Esophagus mucosa (tissue), 1 donor: ENCODE measurements at regions not wholly inside any gene's neighbourhood (a gene's known extent, or its start where the extent isn't known, plus 50 kb on each side); places are given as distances from the start of the nearest gene placed in this dataset.

Experiments
- ATAC-seq: fragments of 200-7000 bp; cut with Tn5 transposase; one replicate; pipeline ENCODE4 v1.9.1; 2020
- donor health status: DM: yes; HTN: yes; CAD: no.

DNA sequence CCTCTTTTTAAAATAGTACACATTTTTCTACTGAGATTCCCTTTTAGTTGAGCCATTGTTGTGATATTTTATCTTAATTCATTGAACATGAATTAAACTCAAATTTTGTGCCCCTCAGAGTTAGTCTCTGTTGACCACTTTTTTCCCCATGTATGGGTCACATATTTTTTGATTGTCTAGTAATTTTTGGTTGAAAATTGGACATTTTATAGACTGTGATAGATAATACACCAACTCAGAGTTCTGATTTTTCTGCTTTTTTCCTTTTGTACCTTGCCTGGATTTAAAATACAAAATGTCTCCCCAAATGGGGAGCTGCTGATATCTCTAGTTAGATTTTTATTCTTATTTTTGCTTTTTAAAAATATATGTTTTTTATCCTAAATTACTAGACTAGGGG, 291.8 kb upstream of the CITED2 start:
- no peak for ATAC-seq

DNA sequence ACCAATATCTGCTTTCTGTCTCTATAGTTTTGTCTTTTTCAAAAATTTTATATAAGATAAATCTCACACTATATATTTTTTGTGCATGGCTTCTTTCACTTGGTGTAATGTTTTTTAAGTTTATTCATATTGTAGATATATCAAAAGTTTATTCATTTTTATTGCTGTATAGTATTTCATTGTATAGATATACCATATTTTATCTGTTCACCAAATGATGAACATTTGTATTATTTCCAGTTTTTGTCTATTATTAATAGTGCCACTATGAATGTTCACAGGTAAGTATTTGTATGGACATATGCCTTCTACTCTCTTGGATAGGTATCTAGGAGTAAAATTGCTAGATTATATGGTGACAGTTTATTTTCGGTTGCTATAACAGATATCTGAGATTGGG, 289.5 kb upstream of the CITED2 start:
- no peak for ATAC-seq

DNA sequence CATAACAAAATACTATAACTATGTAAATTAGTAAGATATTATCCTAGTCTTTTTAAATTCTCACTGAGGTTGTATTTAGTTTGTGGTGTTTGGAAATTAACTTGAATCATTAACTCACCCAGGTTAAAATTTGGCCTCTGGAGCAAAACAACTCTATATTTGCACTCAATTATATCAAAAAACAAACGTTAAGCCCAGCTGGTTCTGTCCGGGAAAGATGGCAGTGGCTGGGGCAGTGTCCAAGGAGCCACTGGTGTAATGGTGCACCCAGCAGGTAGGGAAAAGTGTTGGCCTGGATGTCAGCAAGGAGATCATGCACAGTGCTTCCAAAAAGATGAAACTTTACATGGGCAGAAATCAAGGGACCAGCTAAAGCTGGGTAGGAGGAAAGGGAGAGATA, 285.3 kb upstream of the CITED2 start:
- ATAC-seq: no peak

DNA sequence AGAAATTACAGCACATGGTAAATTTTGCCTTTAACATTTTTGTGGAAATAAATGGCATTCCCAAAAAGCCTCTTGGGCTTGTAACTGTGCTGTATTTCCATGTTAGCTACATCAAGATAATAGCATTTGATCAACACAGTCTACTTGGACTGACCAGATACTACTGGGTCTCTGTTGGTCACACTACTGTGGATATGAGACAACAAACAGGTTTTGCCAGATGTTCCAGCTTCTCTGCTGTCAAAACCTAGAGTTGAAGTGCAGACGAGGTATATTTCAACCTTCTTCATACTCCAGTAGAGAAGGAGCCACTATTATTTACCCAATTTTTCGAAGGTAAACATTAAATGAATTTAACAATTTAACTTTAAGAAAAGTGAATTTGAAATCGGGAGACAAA, 284.7 kb upstream of the CITED2 start:
- peak; percentile 61 for ATAC-seq

DNA sequence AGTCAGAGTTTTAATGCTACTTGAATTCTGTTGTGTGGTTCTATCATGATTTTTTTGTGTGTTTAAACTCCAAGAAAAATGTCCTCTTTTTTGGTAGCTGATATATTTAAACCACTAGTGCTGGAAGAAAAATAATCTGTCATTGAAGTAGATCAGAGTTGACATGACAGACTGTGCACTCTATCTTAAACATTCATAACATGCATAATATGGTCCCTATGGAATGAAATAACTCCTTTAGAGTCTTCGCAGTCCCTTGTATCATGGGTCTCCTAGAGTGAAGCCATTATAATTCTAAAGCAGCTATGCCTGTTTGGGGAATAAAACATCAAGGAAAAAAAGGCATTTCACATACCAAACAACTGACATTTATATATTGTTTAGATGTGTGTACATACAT, 282.7 kb upstream of the CITED2 start:
- ATAC-seq: no peak

DNA sequence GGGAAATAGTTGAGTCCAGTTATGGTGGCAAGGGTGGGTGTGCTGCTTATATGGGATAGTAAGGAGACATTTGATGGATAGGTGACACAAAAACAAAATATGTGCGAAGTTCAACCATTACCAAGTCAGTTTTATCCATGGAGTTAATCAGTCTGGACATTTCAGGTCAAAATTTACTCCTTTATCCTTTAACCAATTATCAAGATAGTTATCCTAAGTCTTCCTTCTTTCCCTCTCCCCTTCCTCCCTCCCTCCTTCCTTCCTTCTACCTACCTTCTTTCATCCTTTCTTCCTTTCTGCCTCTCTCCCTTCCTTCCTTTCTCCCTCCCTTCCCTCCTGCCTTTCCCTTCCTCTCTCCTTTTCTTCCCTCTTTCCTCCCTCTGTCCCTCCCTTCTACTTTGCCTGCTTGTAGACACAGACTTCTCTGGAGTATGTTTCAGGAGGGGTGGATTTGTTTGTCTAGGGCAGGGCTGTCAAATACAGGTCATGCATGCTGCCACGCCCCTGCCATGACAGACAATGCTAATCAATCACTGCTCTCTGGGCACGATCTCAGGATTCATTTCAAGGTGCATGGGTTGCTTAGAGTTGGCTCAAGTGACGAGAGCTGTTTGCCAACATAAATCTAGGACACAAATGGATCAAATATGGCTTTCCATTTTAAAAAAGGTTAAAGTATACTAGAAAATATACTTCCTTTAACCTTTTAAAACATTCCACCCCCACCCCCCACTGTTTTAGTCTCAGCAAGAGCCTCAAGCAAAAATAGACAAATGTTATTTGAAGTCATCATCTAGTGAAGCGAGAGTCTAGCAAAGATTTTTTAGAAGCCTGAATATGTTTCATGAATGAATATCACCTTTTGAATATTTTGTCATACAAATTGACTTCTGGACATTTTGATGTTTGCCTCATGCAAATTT, 281.6 kb upstream of the CITED2 start:
- ATAC-seq: peak; percentile 97

DNA sequence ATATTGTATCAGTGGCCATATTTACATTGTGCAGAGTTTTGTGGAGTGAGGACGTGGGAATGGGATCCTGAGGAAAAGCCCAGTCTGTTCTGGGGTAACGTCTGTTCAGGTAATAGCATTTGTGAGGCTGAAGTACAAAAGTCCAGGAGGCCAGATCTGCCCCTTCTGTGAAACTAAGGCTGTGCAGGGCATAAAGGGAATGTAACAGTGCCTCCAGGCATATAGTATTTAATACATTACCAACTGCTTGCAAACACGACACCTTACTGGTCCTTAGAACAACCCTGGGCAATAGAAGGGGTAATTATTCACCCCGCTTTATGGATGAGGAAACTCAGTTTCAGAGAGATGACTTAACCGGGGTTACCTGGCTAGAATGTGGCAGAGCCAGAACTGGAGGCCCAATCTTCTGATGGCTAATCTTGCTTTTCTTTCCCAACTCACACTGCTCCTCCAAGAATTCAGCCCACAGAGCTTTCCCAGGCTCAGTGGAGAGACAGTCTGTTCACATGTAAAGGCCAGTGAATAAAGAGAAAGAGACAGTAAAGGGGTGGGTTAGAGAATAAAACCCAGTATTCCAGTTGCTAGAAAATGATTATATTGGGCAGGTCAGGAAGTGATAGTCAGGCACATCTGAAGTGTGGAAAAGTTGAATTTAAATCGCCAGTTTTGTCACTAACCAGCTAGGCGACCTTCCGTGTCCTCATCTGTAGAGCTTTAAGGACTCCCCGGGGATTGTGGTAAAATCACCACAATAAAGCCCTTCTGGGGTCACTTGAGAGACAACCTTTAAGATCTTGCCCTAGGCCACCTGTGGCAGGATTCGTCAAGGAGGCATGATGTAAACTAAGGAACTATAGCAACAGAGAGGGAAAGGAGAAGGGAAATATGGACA, 280.7 kb upstream of the CITED2 start:
- ATAC-seq: peak; percentile 52

DNA sequence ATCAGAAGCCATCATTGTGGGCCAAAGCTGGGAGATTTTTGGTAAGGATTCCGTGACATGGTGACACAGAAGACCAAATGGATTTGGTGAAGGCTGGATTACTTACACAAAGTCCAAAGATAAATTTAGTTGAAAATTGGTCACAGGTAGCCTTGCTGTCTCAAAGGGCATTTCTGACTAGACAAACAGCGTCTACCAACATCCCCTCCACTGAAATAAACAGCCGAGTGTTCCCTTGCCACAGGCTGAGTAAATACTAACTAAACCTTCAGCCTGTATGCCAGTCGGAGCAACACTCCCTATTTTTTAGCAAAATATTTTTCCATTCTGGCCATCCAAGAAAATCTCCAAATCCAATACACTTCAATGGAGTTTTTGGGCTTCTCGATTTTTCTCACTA, 279.9 kb upstream of the CITED2 start:
- no peak for ATAC-seq

DNA sequence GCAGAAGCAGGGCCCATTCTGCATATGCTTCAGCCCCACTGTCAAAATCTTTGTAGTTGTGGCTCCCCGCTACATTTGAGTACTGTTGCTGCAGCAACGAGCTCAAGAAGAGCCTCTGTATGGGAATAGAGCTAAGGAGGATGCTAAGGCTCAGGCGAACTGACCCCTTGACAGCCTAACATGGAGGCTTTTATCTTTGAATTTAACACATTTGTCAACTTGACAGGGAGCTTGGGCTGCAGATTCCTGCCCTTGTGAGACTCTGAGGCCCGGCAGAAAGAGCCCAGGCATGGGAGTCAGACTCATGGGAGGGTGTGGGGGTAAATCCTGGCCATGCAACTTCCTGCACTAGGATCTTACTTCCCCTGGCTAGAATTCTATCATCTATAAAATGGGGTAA, 278.7 kb upstream of the CITED2 start:
- no peak for ATAC-seq

DNA sequence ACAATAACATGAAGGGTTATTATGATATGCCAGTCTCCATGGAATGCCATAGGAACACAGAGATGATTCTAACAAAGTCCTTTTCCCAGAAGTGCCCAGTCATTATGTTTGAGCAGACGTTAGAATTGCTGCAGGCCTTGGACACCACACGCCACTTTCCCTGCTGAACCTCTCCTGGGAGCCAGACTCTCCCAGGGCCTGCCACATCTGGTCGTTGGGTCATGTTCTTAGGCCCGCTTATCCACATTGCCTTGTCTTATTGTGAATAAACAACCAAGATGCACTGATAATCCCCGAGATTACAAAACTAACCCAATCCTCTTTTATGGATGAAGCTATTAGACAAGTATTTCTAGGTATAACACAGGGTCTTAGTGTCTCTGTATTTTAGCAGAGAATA, 276.5 kb upstream of the CITED2 start:
- ATAC-seq: no peak

DNA sequence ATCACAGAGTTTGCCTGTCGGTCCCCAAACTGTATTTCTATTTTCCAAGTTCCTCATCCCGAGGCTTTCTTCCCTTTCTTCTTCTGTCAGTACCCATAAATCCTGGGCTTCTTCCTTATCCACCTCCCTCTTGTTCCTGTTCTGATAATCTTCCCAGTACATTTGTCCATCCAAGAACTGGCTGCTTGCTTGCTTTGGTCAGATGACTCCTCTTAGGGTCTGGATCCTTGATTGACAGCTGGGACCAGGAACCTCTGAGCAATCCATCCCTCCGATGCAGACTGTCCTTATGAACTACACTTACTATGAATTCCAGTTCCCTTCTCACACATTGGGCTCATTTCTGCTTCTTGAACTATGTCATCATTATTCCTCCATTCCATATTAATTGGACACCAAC, 275.3 kb upstream of the CITED2 start:
- ATAC-seq: no peak

DNA sequence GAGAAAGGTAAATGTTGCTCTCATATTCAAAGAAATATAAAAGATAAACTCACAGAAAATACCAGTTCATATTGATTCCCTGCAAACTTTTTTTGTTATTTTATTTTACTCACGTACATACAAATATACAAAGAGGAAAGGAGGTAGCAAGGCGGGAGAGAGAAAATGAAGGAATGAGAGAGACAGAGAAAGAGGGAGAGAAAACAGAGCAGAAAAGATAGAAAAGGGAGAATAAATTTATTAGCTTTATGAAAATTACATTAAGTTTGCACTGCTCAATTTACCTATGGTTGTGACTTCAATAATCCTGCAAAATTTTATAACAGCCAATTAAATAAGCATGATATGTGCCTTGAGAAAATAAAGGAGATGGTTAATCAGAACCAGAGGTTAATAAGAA, 274.7 kb upstream of the CITED2 start:
- no peak for ATAC-seq

DNA sequence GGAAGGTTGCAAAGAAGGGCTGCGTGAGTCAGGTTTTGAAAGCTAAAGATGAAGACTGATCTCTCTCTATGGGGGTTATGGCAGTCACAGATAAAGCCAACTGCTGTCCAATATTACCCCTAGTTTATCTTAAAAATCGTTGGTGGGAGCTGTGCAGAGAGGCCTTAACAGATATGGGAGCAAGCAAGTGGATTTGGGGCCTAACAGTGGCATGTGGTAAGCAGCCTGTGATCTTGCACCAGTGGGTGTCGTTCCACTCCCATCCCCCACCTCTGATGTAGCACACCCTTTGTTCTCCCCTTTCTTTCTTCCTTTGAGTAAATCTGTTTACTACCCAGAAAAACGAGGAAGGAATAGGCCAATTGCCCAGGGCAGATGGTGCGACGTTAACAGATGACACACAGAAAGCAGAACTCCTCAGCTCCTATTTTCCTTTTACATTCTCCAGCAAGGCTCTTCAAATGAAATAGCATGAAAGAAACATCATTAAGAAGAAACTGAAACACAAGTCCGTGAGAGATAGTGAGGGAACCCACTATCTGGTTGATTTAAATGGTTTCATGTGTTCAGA, 274.1 kb upstream of the CITED2 start:
- no peak for ATAC-seq

DNA sequence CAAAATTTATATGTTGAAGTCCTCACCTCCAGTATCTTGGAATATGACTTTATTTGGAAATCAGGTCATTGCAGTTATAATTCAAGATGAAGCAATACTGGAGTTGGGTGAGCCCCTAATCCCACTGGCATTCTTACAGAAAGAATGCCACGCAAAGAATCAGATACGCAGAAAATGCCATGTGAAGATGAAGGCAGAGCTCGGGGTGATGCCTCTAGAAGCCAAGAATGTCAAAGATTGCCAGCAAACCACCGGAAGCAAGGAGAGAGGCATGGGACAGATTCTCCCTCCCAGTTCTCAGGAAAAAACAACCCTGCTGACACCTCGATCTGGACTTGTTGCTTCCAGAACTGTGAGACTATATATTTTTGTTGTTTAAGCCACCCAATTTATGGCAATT, 273.4 kb upstream of the CITED2 start:
- no peak for ATAC-seq

DNA sequence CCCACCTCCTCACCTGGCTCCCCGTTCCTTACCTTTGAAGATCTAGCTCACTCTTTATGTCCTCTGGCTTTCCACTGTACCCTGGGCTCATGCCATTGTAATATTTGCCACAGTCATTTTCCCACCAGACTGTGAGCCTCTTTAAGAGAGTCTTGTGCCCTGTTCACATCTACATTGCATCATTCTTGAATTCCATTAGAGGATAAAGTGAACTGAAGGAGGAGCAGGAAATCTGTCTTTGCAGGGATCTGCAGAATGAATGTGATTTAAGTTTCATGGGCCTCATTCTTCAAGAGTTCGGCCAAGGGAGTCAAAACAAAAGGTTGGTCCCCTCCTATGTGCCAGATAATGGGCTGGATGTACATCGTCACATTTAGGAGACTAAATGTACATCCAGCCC, 272.6 kb upstream of the CITED2 start:
- no peak for ATAC-seq

DNA sequence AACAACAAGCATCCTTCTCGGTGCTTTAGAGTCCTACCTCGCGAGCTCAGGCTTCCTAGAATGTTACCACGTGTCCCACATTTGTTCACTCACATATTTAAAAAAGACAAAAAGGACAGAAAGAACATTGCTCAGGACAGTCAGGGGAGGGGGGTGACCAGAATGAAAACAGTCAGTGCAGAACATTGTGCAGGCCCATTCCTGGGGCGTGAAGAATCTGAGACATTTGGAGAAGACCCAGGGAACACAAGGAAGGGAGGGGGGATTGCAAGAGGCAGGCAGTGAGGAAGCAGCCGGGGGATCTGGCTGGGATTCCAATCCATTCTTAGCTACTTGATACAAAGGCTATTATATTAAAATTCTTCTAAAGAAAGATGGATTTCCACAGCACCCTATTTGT, 270.4 kb upstream of the CITED2 start:
- no peak for ATAC-seq

DNA sequence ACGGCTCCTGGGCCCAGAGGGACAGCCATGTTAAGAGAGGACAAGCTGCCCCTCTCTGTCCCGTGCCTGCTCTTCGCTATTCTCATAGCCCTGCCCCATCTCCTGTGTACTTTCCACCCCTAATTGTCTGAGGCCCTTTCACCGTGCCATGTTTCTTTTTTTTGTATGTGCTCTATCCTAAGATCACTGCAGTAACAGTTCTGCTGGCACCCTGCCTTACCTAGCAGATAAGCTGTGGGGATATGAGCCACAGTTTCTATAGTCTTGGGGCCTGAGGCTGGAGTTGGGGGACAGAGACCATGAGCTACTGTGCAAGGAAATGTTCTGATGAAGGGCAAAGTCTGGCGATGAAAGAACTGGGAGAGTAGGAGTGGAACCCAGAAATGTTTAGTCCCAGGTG, 269.5 kb upstream of the CITED2 start:
- no peak for ATAC-seq

DNA sequence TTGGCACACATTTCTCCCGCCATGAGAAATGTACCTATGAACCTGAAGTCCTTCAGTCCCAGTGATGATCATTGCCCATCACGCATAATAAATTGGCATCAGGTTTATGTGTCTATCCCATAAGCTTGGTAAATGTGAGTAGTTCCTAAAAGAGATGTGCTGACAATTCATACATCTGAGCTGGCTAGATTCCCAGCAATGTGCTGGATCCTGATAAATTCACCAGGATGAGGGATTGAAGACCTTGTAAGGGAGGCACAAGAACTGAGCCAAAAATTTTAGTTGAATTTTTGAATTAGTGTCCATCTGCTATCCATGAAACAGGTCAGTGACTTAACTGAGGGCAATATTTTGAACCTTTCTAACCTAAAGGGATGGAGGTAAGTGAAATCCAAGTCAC, 267.9 kb upstream of the CITED2 start:
- ATAC-seq: no peak

DNA sequence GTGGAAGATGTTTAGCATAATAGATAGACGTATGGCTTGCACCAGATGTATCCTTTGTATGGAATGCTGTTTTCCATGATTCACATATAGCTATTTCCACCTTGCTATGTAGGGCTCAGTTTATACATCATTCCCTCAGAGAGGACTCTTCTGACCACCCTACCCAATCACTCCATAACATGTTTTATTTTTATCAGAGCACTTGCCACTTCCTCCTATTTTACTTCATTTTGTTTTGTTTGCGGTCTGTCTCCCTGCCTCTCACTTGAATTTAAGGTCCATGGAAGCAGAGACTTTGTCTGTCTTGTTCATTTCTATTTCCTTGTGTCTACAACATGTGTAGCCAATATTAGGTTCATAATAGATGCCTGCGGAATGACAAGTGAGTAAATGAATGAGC, 266.9 kb upstream of the CITED2 start:
- ATAC-seq: no peak

DNA sequence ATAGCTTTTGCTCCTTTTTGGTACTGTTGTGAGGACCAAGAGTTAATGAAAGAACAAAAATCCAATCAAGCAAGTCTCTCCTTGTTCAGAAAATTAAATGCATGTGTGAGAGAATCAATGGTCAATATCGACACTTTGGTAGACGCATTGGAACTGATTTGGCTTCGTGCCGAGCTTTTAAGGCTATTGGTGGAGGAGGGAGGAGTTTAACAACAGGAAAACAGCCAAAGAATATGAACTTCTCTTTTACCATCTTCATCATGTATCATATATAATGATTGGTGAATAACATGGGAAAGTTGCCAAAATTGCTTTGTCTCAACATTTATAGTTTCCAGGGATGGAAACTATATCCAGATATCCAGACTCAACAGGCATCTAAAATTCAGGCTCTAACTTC, 266.5 kb upstream of the CITED2 start:
- ATAC-seq: no peak

DNA sequence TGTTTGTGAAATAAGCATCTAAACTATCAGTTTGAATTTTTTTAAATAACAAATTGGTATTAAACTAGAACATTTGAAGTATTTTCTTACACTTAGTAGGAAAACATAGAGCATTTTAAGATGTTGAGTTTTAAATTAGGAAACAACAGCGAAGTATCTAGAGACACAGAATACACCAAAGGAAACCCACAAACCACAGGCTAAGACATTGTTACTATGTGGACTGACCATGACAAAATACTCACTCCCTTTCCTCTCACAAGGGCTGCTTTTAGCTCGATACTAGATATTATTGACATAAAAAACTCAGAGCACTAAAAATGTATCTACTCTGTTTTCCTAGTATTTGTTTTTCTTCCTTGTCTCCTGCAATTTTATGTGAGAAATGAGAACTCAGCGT, 266.0 kb upstream of the CITED2 start:
- ATAC-seq: no peak

DNA sequence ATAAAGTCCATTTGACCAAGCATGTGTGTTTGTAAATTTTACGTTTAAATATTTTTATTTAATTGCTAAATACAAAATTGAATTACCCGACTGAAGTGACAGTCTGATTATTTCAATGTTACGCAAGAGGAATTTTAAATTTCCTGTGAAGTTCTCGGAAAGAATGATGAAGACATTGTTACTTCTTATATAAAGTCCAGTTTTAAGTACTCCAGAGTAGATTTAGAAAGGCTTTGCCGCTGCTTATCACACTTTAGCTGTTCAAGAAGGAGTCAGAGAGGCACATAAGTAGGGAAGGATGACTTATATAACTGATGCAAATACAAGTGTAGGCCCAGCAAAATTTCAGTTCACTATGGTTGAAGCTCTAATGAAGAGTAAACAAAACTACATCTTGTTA, 265.1 kb upstream of the CITED2 start:
- no peak for ATAC-seq

DNA sequence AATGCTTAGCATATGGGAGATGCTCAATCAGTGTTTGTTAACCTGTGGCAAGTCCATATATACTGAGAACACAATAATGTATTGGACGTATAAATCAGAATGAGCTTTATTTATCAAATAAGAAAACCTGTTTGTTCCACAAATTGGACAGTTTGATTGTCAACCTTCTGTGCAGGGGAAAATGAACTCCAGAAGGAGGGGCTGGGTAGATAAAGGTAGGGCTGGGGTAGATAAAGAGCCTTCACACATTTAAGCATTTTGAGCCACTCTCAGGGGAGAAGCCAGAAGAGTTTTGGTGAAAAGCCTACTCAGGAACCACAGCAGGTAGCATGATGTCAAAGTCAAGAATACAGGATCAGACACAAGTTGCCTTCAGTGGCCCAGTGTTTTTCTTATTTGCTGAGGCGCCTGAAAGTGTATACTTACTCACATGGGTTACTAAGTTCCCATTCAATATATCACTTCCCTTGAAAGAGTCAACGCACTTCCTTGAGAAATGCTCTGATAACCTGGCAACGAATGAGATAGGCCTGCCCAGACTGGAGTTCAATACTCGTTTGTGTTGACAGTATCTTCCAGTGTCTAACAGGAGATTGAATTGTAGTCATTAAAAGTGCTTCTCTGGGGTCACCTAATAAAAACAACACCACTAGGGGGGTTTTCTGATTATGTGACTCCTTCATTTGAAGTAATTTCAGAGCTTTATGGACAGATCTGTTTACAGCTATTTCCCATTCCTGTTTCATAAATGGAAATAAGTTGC, 263.9 kb upstream of the CITED2 start:
- ATAC-seq: no peak
